ENCODE measurements at regions not wholly inside any gene's neighbourhood (a gene's known extent, or its start where the extent isn't known, plus 50 kb on each side); places are given as distances from the start of the nearest gene placed in this dataset.

DNA sequence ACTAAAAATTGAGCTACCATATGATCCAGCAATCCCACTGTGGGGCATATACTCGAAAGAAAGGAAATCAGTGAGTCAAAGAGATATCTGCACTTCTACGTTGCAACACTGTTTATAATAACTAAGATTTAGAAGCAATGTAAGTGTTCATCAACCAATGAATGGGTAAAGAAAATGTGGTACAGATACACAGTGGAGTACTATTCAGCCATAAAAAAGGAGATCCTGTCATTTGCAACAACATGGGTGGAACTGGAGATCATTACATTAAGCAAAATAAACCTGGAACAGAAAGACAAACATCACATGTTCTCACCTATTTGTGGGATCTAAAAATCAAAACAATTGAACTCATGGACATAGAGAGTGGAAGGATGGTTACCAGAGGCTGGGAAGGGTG is 385.0 kb upstream of the TRIB2 start:
- no peak for DNase-seq

DNA sequence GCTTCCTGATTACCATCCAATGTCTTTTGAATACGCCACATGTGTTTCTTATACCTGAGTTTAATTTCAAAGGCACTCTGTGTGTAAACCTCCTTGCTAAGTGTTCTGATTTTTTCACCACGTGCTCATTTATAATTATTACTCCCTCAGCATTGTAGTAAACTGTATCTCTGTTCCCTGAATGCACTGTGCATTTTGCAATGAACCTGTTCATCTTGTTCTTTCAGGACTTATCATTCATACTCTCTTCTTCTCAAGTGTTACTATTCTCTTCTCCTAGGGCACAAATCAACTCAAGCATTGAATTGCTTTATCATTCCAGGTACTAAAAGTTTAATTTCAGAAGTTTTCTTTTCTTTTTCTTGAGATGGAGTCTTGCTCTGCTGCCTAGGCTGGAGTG is 383.4 kb upstream of the TRIB2 start:
- no peak for DNase-seq

DNA sequence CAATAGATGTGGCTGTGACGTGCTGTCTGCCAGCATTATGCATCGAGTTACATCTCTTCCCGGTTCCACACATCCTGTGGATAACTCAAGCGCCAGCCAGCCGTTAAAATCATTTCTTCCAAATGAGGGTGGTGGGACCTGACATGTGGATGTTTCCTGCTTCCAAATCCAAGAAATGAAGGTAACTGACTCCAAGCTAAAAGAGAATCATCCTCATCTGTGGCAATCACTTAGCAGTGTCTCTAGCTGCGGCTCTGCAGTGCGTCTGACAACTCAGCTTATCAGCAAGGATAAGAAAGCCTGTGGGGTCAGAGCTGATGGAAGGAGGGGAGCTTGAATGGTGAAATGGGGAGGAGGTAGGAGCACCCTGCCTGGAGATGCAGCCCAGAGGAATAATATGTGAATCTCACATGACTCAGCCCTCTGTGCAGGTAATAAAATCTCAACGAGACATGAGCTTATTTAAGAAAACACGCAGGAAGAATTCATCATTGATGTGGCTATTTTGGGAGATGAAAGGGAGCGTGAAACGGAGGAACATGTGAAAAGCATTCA is 382.2 kb upstream of the TRIB2 start:
- DNase-seq: no peak

DNA sequence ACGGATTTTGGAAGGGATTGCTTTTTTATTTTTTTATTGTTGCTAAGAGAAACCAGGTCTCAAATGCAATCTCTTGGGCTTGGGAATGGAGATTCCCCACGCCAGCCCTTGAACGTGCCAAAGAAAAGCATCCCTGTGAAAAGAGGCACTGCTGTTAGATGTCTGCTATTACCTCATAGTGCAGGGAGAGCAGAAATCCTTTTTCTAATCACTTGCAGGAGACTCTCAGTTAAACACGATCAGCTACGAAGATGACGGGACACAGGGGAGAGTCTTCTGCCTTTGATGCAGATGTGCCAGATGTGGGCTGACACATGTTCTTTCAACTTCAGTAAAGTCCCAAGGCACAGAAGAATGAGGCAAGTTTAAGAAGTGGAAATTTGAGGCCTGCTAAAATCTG is 381.6 kb upstream of the TRIB2 start:
- no peak for DNase-seq

DNA sequence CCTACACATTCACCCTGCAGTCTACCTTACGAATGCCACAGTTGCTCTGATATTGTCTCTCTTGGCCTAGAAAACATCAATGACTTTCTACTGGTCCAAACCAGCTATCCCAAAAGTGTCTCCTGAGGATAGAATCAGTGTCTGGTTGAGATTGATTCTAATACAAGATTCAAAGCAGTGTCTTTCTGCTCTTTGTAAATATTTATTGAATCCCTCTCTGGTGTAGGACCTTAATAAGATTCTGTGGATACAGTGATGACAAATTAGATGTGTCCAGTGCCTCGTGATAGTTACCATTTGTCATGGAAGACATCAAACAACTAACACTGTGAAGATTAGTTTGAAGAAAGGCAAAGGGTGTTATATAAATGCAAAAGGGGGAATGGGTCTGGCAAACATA is 380.7 kb upstream of the TRIB2 start:
- DNase-seq: no peak

DNA sequence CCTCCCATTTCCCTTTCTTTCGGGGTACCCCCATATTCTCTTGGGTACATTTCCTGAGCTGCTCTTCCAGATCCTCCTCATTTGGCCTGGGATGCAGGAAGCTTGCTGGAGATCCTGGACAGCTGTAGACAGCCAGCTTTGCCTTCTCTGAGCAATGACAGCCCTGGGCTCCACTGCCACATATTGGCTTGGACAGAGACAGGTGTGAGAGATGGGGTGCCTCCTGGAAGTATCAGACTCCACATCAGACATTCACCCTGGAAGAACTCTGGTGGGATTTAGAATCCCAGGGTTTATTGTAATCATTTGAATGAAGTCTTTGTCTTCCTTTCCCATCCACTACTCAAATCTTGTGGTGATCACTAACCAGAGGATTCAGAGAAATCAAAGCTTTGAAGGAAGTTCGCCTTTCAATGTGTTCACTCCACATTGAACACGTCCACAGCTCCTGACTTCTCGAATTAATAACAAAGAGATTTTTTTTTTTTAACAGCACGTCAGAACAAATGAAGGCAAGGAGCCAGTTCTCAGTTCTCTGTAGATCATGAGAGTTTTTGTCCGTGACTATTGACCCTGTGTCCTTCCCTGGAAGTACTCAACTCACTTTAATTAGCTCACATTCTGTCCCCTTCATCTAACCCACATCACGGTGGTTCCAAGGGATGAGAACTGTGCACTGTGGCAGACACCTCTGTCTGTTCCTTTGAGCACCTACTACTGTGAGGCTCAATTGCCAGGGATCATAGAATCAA is 377.6 kb upstream of the TRIB2 start:
- no peak for DNase-seq

DNA sequence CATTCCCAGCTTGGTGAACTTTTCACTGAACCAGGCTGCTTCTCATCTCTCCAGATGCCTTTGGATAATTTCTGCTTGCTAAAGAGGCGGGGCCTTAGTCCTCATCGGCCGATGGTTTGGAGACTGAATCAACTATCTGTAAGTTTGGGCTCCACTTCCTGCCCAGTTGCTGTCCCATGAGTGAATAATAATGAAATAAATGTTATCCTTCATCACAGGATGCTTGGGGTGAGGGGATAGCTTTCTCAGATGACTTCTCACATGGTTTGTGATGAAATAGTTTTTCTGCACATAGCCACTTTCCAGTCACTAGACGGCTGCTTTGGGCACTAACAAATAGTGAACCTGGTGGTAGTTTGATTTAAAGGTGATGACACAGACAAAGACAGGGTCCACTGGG is 376.6 kb upstream of the TRIB2 start:
- no peak for DNase-seq

DNA sequence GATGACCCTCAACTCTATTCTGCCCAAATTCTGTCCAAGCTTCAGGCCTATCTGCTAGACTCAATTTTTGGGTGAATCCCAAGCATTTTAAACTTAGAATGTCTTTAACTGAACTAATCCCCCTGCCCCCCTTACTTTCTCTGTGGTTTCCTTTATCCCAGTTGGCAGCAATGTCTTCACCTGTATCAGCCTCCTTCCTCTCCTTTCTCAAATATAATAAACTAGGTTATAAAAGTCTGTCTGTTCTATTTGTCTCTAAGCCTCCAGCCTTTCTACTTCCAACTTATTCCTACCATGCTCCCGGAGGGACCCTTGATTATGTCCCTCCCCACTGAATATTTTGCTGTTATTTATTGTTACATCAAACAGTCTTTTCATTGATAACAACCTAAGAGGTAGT is 375.5 kb upstream of the TRIB2 start:
- DNase-seq: no peak

DNA sequence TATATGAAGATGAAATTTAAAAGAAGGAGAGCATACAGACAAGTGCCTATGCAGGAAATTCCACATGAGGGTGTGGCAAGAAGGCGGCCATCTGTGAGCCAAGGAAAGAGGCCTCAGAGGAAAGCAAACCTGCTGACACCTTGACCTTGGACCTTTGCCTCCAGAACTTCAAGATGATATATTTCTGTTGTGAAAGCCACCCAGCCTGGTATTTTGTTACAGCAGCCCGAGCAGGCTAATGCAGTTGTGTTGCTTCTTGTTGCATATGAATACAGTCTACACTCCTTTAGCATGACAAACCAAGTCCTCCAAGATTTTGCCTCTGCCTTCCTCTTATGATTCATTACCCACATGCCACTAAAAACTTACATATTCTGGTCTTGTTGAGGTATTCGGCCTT is 374.8 kb upstream of the TRIB2 start:
- no peak for DNase-seq

DNA sequence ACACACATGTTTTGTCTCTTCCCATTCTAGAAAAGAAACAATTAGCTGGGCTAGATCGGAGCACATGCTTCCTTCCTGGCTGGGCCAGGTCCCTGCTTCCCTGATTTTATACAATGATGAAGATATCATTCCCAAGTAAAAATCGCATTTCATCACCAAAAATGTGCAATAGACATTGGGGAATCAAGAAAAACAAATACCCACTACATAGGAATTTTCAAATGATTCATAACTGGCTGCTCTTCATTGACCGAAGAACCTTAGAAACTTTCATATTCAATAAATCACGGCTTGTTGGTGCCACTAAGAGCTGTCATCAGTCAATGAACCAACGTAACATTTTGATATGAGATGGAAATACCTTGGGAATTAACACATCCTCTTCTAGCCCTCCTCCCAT is 373.6 kb upstream of the TRIB2 start:
- no peak for DNase-seq

DNA sequence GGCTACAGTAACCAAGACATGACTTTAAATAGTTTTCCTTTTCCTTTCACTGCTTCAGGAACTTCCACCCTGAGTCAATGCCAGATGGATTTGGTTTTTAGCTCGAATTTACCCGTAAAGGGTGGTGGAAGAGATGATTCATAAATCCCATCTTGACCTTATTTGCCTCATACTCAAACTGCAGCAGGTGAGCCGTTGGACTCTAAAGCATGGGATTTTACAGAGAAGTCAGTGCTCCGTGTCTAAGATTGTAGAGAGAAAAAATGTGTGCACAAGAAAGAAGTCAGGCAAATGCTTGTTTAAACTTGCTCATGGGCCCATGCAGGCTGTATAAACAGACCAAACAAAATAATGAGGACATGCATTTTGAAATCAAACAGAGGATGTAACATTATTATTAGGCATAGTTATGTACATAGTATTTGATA is 369.7 kb upstream of the TRIB2 start:
- DNase-seq: no peak

DNA sequence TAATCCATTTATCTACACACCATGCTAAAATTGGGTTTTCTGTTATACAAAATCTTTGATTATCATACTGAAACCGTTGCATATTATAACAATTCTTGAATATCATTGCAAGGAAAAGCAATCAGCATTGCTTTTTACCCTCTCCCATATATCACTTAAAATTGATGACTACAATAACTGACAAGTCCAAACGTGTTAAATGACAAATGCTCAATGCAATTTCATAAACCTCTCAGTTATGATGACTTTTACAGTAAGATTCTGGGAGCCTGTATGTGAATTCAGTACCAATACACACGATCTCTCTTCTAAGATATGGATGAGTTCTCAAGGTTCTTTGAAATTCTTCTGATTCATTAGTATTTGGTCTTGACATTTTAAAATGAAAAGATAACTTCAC is 368.5 kb upstream of the TRIB2 start:
- DNase-seq: no peak

DNA sequence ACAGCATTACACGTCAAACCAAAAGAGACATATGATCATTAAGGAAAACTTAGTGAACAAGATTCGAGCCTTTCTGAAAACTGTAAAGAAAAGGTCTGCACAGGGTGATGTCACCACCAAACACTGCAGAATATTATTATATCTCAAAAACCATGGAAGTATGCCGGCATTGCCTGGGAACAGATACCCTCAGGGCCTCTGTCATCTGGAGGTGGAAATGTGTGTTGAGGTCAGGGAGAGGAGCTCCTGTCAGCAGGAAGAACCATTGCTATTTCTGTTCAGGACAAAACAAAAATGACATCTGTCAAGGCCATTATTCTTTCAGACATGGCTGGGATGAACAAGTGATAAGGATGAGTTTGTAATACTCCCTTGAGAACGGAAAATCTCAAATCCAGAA is 365.9 kb upstream of the TRIB2 start:
- DNase-seq: no peak

DNA sequence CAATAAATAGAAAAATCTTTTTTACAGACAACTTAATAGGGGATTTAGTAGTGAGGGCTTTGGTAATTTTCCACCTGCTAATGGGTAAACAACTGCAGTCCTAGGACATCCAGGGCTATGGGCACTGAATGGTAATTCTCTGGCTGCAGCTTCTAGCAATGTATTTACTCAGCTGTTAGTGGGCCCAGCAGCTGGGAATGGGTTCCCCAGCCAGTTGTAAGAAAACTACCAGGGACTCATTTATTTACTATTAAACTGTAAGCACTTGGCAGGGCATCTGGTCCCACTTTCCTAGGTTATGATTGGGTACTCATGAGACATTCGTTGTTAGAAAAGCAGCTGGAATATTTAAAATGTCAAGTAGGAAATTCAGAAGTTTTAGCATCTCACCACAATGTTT is 363.8 kb upstream of the TRIB2 start:
- DNase-seq: peak; percentile 78

DNA sequence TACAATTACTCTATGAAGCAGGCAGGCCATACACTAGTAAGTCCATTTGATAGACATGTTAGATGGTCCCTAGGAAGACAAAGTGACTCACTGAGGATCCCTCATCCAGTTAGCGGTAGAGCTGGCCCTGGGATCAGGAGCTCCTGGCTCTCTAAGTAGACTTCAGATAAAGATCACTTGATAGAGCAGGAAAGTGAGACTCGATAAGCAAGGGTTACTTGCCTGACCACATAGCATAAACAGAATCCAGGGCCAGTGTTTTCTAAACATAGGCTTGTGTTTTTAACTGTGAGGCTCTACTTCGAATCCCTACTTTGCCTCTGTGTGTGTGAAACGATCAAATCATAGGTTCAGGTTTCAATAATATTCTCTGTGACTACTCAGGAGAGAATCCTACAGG is 355.2 kb upstream of the TRIB2 start:
- no peak for DNase-seq

DNA sequence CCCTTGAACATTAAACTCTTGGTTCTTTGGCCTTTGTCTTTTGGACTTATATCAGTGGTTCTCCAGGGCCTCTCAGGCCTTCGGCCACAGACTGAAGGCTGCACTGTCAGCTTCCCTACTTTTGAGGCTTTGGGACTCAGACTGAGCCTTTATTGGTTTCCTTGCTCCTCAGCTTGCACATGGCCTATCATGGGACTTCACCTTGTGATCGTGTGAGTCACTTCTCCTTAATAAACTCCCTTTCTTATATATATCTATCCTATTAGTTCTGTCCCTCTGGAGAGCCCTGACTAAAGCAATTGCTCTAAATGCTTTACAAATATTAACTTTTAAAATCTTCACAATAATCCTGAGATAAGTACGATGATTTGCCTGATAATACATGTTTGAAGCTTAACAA is 353.6 kb upstream of the TRIB2 start:
- DNase-seq: no peak

DNA sequence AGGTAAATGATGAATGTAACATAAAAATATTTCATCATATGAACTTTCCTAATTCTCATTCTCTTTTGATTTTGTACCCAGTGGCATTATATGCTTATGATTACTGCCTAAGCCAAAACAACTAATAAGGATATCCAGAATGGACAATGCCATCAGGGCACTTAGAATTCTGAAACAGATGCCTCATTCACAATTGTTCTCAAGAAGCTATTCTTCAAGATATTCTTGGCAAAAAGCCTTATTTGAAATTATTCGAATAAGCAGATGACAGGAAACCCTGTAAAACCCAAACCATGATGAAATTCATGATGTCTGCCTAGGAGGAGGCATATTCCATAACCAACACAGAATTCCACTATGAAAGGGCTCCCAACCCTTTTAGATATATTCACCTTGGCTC is 353.2 kb upstream of the TRIB2 start:
- no peak for DNase-seq

DNA sequence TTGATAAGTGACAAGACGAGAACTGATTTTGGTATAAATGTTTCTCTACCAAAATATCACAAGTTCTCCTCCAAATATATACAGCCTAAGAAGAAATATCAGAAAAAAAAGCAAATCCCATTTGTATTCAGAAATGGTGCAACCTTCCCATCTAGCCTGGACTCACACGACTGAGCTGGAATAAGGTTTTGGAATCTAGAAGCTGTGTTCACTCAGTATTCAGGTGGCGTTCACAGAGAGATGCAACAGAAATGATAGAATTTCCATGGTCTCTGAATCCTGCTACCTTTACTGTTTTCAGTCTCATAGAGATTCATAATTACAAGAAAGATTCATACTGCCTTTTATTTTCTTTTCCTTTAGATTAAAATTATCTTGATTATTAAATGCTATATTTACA is 347.2 kb upstream of the TRIB2 start:
- no peak for DNase-seq

DNA sequence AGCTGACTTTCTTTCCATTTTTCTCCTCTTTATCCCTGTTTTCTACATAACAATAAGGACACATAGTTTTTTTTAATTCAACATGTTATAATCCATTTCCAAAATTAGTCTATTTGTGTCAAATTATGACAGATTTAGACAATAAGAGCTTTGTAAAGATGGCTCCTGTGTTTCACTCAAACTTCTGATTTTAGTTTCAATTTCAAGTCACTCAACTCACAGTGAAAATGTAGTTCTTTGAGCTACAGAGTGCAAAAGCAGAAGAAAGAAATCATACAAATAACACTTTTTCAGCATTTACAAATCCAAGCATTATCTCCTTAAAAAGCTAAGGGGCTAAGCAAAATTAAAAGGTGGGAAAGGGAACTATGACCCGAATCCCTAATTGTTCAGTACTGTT is 340.7 kb upstream of the TRIB2 start:
- DNase-seq: no peak

DNA sequence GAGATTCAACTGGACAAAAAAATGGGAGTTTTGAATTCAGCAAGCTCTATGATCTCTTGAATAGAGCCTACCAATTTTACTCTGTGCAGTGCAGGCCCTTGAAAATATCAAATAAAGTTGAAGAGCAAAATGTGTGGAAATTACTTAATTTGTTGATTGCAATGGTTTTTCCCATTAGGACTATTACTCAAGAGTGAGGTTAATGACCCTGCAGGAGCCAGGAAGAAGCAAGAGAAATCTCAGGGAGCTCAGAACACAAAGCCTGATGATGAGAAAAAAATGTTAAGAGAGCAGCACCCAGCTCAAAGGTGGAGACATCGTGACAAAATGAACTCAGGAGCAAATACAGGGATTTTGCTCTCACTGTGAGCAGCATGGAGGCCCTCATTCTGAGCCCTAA is 337.6 kb upstream of the TRIB2 start:
- DNase-seq: no peak

DNA sequence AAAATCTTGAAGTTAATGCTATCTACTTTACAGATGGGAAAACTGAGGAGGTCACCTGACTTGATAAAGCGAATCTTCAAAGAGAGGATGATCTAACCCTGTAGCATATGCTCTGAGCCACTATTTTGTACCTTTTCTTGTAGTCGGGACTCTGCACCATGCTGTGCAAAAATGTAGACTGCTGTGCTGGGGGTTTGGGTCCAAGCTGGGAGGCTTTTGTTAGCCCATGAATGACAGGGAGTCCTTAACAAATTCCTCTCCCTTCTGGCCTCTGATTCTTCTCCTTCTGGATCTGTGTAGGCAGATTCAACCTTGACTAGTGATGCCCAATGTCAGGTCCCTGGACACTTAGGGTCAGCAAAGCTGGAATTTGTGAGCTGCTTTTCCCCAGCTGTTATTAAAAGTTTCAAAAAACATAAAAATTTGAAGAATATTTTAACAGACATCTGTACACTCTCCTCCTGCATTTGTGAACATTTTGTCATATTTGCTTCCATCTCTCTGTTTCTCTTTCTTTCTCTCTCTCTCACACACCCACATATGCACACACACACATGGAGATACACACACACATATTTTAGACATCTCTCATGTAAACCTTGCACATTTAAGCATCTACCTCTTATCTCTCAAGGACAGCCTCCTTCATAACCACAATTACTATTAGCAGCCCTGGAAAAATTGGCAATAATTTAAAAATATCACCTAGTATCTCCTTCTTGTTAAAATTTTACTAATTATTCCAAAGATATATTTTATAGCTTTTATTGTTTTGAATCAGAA is 335.0 kb upstream of the TRIB2 start:
- DNase-seq: no peak

DNA sequence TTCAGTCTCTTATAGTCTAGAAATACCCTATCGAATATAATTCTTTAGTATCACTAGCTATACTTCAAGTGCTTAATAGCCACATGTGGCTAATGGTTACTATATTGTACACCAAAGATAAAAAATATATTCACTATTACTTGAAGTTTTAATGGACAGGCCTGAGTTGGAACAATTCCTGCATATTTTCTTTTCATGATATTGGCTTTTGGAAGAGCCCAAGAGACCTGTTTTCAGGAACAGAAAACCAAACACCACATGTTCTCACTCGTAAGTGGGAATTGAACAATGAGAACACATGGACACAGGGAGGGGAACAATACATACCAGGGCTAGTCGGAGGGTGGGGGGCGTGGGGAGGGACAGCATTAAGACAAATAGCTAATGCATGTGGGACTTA is 334.4 kb upstream of the TRIB2 start:
- no peak for DNase-seq

DNA sequence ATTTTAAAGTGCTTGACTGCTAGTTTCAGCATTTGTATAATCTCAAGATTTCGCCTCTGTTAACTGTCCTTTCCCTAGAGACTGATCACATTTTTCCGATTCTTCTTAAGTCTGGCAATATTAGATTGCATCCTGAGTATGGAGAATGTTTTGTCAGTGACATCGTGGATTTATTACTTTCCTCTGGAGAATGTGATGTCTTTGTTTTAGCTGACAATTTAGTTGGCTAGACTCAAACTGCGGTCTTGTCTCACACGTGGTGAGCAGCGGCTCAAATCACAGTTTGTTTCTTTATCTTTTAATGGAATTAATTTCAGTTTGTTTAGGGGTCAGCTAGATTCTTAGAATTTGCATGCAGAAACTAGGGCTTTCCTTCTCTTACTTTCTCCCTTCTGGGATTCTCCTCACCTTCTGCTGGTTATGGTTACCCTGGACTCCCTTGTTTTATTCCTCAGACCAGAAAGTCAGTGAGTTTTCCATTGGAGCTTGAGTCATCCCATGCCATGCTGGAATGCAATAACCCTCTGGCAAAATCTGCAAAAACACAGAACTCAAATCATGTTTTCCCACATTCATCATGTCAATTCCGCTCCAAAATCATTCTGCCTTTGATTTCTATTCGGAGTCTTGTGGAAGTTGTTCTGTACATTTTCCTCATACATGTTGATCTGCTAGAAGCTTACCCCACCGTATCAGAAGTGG is 327.2 kb upstream of the TRIB2 start:
- no peak for DNase-seq

DNA sequence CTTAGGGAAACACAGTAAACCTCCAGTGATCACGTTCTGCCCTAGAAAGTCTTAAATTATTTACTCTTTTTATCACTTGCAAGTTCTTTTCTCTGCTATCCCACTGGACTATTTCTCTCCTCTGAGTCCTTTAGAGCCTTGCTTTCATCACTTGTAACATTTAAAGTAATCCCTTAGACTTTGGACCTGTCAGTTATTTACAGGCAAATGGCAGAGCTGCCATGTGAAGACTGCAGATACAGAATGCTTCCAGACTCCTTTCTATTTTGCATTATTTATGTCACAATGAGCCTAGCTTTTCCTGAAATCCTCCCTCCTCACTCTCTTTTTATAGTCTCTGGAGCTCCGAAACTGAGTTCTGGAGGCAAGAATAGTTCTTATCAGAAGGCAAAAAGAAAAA is 325.6 kb upstream of the TRIB2 start:
- DNase-seq: no peak

Measured in NCI-H2029 (cell line).